GM12875 (cell line): ENCODE measurements at regions not wholly inside any gene's neighbourhood (a gene's known extent, or its start where the extent isn't known, plus 50 kb on each side); places are given as distances from the start of the nearest gene placed in this dataset.
"Not testable (repeated sequence)": the region's sequence is repeated elsewhere in the genome, so short reads cannot be mapped to it uniquely, and the experiment has no call there.

Experiments used
- H3K4me3 ChIP-seq: one replicate; pipeline ENCODE4 v1.5.1; 2011; ENCODE audit warnings: low read depth, low read length, control low read depth
- CTCF ChIP-seq: IDR thresholded peaks from 2 replicates; pipeline ENCODE4 v1.5.1; 2011; ENCODE audit warnings: low read depth, mild to moderate bottlenecking, control low read depth, inconsistent platforms, low read length, moderate library complexity, borderline replicate concordance; ENCODE audit not compliant: insufficient read depth

DNA sequence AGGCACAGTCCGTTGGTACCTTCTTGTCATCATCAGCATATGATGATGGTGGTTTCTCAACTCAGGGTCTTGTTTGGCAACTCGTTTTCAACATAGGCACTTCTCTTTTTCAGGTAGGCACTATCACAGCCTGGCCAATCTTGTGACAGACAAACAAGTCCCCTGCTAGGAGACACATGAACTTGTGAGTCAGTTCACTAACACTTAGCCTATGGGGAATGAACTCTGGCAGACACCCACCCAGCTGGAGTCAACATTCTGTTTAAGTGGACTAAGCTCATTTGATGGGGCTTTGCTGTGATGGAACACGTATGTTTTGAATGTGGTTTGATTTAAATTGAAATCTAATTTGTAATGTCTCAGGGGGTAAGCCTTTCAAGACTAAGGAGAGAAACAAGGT lies 100.7 kb upstream of the MAMLD1 start:
- H3K4me3 ChIP-seq, result no peak overlapping the region
- no peak for TF ChIP-seq CTCF

DNA sequence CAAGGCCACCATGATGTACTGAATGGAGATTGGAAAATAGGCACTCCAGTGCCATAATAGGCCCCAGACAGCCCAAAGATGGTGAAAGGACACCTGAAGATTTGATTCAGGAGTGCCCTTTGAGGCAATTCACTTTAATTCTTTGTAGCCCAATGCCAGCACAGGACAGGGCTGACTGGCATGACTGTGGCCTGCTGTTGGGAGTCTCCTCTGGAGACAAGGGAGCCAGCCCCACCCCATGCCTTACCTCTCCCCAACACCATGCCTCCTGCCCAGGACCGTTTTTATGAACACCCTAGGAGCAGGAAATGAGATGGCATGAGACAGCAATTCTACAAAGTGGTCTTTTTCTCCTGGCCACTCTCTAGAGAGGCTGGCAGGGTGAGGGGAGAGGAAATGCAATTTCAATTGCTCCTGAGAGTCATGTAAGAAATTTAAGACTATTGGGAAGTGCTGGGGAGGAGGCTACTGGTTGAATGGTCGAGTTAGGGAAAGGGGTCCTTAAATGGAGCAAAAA lies 94.2 kb upstream of the MAMLD1 start:
- no peak overlapping the region for H3K4me3 ChIP-seq
- no peak for TF ChIP-seq CTCF

DNA sequence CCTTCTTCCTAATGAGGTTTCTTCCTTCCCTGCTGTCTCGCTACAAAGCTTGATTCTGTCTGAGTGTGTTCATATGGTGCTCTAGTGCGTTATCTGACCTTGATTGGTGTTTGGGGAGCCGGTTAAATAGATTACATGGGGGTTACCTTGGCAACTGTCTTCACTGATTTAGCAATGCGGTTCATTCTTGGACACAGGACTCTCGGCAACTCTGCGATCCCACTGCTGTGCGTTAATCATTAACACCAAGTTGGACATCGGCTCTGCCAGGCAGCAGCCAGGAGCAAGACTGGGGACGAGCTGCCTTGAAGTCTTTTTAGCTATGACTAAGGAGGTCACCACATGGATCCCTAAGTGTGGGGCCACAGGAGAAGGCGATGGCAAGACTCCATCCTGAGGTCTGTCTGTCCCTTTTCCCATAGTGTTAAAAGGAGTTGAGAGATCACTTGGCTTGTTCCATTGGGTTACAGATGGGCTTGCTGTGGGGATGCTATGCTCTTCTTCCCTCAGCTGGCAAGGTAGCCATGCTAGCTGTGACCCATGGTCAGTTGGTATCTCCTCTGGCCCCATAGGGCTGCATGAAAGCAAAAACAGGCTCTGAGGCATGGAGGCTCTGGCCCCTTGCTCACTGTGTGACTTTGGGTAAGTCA lies 93.4 kb upstream of the MAMLD1 start:
- TF ChIP-seq CTCF, result no peak
- no peak overlapping the region for H3K4me3 ChIP-seq

DNA sequence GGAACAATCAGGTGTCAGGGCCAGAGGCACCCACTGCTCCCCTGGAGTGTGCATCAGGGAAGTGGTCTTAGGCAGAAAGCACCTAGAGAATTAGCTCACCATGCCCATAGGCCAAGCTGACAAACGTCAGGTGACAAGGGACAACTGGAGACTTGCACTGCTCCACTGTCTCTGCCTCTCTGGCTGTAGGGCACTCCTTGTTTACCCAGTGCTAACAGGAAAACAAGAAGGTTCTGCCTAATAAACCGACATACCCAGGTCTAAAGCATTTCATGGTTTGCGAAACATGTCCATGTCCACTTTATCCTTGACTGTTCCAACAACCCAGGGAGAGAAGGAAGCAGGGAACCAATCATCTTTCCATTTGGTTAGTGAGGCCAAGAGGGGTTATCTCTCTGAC lies 92.5 kb upstream of the MAMLD1 start:
- H3K4me3 ChIP-seq, result no peak overlapping the region
- TF ChIP-seq CTCF, result no peak

DNA sequence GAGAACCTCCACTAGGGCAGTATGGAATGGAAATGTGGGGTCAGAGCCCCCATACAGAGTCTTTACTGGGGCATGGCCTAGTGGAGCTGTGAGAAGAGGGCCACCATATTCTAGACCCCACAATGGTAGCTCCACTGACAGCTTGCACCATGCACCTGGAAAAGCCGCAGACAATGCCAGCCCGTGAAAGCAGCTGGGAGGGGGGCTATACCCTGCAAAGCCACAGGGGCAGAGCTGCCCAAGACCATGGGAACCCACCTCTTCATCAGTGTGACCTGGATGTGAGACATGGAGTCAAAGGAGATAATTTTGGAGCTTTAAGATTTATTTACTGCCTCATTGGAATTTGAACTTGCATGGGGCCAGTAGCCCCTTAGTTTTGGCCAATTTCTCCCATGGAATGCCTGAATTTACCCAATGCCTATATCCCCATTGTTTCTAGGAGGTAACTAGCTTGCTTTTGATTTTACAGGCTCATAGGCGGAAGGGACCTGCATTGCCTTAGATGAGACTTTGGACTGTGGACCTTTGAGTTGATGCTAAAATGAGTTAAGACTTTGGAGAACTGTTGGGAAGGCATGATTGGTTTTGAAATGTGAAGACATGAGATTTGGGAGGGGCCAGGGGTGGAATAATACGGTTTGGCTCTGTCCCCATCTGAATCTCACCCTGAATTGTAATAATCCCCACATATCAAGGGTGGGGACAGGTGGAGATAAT lies 89.4 kb upstream of the MAMLD1 start:
- H3K4me3 ChIP-seq, result not testable (repeated sequence)

GRCh38 chrX:150282953-150283352 lies 80.2 kb upstream of the MAMLD1 start:
- TF ChIP-seq CTCF, result no peak

GRCh38 chrX:150291014-150291413 lies 72.1 kb upstream of the MAMLD1 start:
- TF ChIP-seq CTCF, result no peak
- H3K4me3 ChIP-seq, result no peak overlapping the region

More at GRCh38 chrX:150282953-150283352, 80.2 kb upstream of the MAMLD1 start:
- H3K4me3 ChIP-seq, result no peak overlapping the region
